ENCODE measurements at regions not wholly inside any gene's neighbourhood (a gene's known extent, or its start where the extent isn't known, plus 50 kb on each side); places are given as distances from the start of the nearest gene placed in this dataset.
"Not testable (repeated sequence)": the region's sequence is repeated elsewhere in the genome, so short reads cannot be mapped to it uniquely, and the experiment has no call there.

DNA sequence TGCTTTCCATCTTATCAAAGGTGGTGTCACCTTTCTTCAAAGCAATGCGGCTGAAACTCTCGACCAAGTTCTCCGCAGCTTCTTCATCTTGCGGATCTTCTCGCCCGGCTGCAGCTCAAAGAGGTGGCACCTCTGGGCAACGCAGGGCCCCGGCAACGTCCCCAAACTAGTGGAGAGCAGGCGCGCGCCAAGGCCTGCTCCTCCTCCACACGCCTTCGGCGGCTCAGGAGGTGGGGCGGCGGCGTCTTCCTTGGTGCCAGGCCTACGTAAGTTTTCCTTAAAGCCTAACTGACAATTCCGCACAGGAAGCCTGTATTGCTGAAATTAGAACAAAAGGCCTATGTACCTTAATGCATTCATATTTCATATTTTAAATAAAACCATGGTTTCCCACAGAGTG is 112.0 kb downstream of the TMX1 start:
- no peak for DNase-seq

DNA sequence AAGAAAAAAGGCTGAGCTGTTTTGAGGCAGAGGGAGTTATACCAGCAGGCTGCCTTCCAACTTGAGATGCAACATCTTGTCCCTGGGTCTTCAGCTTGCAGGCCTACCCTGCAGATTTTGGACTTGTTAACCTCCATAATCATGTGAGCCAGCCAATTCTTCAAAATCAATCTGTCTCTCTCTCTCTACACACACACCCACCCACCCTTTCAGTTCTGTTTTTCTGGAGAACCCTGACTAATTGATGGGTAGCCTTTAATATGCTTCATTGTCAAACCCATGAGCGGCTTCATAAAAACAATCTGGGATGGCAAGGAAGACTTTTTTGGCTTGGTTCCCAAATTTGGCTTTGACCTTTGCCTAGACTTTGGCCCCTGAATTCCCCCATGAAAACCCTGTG is 113.9 kb downstream of the TMX1 start:
- DNase-seq: no peak

DNA sequence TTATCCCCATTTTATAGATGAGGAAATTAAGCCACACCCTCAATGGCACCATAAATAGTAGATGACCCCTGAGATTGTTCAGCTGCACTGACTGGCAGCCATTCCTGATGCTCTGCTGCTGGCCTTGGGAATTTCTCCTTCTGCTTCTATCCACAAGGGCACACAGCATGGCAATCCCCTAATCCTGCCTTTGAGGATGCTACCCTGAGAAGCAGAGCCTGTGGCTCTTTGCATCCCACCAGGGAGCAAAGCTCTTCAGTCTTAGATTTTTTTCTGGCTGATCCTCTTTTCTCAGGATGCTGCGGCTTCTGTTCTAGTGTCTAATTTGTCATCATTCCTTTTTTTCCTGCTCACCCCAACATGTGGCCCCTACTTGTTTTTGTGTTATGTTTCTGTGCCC is 114.8 kb downstream of the TMX1 start:
- no peak for DNase-seq

DNA sequence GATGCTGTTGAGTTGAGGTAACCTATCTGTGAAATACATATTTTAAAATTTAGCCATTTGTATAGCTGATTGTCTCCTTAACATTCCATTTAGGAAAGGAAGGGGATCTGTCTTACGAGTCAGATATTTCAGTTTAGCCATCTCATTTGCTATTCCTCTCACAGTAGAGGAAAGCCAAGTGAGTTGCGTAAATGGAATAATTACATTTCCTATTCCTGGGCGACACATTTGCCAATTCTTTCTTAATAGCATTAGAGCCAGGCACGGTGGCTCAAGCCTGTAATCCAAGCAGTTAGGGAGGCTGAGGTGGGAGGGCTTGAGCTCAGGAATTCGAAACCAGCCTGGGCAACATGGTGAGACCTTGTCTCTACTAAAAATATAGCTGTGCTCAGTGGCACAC is 116.3 kb downstream of the TMX1 start:
- no peak for DNase-seq

DNA sequence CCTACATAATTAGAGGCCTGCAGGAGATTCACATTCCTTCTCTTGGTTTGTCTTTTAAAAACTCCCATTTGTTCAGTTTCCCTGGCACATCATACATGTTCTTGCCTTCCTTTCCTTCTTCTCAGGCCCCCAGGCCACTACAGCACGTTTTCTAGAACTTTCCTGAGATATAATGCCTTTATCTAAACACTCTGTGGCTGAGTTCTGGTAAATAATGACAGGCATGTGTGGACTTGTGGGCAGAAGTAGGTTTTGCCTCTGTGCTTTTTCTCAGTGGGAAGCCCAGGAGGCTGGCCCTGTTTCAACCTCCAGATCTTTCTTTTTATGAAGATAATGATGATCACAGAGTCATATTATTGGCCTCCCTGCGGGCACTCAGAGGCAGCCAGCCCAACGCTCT is 117.2 kb downstream of the TMX1 start:
- DNase-seq: no peak

DNA sequence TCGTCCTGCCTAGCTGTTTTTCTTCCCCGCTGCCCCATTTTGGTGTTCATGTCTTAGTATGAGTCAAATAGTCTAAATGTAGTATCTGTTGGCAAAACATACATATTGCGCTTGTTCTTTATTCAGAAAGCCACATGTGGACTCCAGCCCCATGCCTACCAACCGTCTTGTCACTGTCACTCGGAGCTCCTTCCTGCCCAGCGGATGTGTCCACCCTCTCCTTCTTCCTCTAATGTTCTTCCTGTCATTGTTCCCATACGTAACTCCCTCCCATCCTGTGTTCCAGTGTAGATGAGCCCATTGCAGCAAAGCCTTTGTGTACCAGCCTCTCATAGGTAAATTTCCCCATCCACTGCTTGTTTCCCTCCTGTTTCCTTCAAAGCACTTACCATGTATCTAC is 120.5 kb downstream of the TMX1 start:
- no peak for DNase-seq

DNA sequence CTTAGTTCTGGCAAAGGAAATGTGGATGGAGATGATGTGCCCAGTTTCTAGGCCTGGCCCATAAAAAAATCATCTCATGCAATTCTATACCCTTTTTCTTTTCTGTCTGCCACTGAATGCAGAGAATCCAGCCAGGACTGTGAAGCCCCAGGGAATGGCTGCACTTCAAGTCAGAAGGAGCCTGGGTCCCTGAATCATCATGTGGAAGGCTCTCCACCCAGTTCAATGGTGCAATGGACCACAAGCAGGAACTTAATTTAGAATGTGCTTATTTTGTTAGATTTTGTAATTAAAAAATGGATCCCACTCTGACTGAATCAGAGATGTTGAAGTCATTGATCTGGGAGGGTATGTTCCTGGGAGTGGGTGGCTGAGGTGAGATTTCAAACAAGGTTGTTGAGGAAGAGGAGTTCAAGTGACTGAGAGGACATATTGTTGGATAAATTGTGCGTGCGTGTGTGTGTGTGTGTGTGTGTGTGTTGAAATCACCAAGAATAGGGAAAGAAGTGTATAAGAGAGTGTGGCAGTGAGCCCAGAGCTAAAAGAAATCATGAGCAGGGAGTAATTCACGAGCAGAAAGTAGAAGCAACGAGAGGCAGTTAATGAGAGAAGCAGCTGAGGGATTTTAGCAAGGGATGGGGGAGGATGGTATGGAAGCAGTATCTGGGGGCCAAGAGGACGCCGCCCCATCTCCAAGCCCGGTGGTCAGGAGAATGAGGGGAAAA is 125.4 kb downstream of the TMX1 start:
- no peak for DNase-seq

DNA sequence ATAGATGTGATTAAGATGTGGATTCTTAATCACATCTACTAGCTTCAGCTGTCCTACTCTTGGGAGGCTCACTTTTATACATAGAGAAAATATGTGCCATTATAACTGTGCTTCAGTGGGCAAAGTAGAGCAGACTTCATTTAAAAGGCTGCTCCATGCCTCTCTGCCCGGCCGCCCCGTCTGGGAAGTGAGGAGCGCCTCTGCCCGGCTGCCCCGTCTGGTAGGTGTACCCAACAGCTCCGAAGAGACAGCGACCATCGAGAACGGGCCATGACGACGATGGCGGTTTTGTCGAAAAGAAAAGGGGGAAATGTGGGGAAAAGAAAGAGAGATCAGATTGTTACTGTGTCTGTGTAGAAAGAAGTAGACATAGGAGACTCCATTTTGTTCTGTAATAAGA is 126.4 kb downstream of the TMX1 start:
- DNase-seq: not testable (repeated sequence)

DNA sequence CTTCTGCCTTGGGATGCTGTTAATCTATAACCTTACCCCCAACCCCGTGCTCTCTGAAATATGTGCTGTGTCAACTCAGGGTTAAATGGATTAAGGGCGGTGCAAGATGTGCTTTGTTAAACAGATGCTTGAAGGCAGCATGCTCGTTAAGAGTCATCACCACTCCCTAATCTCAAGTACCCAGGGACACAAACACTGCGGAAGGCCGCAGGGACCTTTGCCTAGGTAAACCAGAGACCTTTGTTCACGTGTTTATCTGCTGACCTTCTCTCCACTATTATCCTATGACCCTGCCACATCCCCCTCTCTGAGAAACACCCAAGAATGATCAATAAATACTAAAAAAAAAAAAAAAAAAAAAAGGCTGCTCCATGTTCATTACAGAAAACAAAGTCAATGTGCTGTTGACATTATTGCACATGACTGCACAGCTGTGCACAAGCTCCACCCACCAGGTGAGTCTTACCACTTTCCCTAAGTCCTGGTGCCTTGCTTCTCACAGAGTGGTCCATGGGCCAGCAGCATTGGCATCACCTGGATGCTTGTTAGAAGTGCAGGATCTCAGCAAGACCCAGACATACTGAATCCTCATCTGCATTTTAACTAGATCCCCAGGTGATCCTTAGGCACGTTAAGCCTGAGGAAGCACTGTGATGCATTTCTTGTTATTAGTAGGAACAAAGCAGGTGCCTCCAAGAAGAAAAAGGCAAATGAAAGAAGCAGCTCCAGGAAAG is 127.0 kb downstream of the TMX1 start:
- not testable (repeated sequence) for DNase-seq

DNA sequence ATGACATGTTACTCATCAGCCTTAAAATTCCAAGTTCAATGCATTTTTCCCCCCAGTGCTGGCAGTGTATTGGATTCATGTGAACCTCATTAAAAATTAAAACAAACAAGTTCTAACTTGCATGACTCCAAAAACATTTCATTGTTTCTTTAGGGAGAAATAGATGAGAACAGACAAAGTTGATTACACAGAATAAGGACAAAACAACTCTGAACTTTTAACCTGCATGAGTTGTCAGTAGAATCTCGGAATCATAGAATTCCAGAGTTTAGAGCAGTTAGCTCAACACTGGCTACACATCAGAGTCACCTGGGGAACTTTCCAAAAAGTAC is 127.5 kb downstream of the TMX1 start:
- DNase-seq: no peak

DNA sequence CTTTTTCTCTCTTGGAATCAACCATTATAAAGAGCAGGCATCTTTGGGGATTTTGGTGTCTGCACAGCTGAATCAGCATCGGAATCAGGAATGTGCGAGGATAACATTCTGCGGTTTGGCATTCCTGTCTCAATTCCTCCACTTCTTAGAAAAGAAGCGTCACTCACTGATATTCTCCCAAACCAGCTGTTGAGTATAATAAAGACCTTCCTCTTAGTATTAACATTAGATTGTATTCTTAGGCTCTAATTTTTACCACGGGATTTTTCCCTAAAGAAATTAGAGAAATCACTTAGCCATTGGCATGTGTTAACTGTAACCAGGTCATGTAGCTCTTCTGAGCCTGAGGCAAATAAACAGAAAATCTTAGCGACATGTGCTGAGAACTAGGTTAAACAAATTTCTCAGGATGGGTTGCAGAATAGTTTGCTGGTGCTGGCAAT is 128.7 kb downstream of the TMX1 start:
- no peak for DNase-seq

DNA sequence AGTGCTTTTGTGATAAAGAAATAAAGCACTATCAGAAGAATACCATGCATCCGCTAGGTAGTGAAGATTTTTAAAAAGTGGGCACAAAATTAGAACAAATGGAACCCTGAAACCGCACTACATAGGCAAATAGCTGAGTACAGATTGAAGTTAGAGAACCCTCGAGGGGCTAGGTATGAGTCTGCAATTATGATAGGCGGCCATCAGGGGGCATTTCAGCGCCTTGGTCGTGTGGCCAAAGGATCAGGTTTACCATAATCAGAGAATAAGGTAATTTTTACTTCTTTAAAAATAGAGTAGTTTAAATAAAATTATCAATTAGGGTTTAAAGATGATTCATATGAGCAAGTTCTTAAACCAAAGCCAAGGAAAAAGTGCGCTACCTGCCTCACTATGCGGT is 129.8 kb downstream of the TMX1 start:
- no peak for DNase-seq

DNA sequence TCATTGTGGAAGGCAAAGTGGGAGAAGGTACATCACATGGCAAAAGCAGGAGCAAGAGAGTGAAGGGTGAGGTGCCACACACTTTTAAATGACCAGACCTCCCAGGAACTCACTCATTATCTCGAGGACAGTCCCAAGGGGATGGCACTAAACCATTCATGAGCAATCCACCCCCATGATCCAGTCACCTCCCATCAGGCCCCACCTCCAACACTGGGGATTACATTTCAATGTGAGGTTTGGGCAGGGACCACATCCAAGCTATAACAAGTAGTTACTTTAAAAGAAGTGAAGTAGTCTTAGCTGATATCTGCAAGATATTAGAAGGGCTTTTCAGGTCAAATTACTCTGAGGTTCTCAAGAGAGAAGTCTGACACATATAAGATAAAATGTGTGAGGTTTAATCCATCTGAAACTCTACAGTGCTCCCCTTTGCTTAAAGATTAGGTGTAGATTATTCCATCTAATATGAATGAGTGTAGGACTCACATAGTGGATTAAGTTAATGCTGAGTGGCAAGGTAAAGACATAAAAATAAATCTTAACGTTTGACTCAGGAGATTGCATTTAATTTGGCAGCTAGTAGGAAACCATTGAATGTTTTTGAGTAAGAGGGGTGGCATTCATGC is 130.8 kb downstream of the TMX1 start:
- no peak for DNase-seq

DNA sequence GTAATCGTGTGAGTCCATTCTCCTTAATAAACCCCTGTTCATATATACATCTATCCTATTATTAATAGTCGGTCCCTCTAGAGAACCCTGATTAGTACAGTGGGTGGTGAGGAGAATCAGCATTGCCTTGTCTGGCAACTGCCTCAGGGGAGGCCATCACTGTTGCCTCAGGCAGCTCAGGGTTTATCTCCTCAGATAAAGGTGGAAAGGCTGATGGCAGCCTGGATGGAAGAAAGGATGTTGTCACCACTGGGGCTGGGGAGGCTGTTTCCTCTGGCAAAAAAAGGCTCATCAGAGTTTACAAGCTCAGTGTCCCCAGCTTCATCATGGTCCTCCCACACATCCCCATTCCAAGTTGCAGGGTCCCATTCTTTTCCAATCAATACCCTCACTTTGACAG is 137.1 kb downstream of the TMX1 start:
- DNase-seq: not testable (repeated sequence)

DNA sequence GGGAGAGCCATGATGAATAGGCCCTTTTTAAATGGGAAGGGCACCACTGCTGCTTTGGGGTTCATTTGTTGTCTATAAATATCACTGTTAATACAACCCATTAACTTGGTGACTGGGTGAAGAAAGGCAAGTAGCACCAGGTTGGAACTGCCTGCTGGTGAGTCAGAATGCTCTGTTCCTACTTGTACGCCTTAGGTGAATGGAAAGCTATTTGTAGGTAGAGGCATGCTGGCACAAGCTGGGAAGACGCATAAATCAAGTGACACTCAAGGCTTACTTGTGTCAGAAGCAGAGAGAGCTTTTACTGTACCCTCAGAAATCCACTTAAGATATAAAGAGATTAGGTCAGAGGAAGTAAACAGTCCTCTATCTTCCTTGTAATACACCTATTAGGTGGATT is 142.5 kb downstream of the TMX1 start:
- DNase-seq: no peak

DNA sequence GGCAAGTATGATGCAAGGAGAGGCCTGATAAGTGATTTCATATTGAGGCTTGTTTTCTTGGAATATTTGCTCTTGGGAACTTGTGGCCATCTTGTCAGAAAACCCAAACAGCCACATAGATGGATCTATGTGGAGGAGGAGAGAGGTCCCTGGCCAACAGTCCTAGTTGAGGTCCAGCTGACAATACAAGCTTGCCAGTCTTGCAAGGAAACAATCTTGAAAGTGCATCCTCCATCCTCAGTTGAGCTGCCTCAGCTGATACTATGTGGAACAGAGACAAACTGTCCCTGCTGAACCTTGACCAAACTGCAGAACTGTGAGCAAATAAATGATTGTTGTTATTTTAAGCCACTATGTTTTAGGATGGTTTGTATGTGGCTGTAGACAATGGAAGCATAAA is 146.4 kb downstream of the TMX1 start:
- DNase-seq: no peak

DNA sequence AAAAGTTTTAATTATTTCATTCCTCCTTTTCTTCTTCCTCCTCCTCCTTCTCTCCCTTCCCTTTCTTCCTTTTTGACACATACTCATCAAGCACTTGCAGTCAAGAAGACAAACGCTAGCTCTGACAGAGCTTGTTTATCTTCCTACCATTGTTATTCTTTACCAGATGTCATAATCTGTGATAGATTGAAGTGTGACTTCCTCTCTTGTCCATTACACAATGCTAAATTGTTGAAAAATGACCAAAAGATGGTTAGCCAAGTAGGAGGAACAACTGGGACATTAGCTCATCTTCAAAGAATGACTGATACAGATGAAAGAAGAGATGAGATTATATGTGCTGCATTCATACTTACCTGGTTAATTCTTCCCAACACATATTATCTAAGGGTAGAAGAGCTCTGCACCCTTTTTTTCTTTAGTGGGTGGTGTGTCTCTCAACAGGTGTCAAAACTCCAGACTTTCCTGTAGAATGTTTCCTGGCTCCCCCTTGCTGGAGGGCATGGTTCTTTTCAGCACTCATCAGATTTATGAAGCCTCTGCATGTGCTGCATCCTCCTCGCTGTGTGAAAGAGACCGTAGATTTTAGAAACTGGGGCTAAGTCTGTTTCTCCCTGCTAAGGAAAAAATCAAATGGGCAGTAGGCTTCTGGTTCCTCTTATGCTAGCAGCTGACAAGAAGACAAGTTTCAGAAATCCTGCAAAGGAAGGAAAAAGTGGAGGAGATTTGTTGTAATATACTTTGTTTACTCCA is 147.1 kb downstream of the TMX1 start:
- no peak for DNase-seq

DNA sequence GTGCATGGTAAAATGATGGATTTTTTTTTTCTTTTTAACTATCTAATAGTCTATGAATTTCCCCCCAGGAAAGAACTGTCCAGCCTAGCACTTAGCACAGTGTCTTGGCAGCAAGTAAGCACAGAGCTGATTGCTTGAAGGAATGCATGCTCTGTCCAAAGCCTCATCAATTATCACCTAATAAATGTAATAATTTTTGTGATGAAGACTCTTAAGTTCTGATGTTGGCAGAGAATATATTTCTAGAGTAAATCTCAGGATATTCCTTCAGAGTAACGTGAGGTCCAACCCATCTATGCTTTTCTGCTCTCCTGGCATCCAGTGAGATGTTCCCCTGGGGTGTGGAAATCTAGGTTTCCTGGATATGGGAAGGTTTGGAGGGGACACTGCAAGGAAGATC is 152.4 kb downstream of the TMX1 start:
- no peak for DNase-seq

DNA sequence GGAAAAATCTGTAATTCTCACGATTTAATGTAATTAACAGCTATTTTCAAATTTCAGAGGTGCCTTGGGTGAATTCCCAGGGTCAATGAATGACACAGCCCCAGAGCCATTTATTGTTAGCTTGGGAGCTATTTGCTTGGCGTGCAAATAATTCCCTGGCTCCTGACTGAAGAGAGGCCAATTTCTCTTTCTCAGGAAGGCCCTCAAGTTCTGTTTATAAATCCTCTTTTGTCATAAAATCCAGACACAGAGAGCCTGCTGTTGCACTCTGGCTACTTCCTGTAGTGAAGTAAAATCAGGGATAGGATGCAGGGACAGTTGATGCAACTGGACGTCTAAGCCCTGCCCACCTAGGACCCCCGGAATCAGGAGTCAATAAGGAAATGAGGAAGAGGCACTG is 154.3 kb downstream of the TMX1 start:
- no peak for DNase-seq

DNA sequence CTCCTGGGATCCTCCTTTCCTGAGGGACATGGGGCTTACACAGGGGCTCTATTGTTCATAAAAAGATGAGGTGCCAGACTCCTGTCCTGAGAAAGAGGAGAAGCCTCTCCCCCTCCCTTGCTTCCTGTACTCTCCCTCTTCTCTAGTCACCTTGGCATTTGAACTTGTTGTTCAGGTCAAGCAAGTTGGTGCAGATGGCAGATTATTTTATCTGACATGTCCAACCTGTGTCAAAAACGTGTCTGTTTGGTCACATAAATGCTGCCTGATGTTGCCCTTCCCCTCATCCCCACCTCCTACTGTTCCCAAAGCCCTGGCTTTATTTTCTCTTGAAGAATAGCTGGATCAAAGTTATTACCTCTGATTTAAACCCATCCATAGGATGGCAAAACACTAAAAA is 154.8 kb downstream of the TMX1 start:
- DNase-seq: no peak

DNA sequence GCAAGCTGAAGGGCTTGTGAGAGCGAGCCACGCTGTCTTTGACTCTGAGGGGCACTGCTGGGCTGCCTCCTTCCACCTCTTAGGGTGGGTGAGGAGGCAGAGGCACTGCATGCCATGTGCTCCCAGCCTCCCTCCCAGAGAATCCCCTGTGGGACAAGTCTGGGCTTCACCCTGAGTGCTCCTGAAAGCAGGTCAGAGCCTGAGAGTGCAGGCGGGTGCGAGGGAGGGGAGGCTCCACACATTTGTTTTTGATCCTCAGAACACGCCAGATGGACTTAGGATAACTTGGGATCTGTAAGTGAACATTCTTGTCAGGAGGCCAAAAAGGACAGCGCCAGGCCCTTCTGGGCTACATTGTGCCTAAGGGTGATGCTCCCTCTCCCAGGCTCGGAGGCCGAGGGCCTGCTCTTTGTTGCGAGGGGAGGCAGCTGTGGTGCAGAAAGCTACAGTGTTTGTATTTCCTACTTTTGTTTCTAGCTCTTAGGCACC is 155.4 kb downstream of the TMX1 start:
- DNase-seq: no peak

DNA sequence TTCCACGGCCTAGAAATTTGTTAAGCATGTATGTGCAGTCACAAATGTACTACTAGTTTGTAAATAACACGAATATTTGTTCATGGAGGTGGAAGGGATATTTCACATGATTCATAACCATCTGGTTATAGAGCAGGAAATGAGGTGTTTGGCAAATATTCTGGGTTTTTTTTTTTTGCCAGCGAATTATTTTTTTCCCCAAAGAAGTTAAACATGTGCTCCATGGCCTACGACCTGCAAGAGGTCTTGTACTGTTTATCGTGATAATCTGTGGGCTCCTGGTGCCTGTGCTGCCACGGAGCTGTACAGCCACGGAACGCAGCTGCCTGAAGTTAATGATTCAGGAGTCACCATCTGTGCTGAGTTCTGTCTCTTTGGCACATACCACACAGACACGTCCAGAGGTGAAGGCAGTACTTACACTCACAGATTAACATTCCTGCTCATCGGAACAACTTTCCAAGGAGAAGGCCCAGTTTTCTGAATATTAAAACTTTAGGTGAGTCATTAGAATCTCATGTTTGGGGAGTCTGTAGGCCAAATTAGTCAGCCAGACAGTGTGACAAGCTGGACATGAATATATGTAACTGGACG is 156.3 kb downstream of the TMX1 start:
- DNase-seq: no peak

DNA sequence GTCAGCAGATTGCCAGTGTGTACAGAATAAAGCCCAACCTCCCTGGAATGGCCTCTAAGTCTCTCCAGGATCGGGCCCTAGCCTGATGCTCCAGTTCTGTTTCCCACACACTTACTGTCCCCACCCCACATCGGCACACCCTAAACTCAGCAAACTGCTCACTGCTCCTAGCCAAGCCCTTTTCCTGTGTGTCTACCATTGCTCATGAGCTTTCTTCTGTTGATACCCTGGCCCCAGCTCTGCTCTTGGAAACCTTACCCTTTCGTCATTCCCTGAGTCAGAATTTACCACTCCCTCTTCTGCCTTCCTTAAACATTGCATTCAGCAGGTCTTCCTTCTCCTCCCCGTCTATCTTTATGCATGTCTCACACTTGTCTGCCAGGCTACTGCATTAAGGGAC is 158.9 kb downstream of the TMX1 start:
- DNase-seq: no peak

Measured in effector CD8-positive, alpha-beta T cell (primary cell).